GM15510 (cell line): ENCODE measurements at regions not wholly inside any gene's neighbourhood (a gene's known extent, or its start where the extent isn't known, plus 50 kb on each side); places are given as distances from the start of the nearest gene placed in this dataset.

ENCODE experiments used
- POLR2A ChIP-seq: IDR thresholded peaks from 3 replicates; pipeline ENCODE4 v1.6.1; 2011; ENCODE audit warnings: borderline replicate concordance; ENCODE audit not compliant: insufficient read length; ENCODE audit errors: extremely low read depth

GRCh38 chr4:38577462-38577861 lies 86.5 kb upstream of the KLF3 start:
- no peak for TF ChIP-seq POLR2A

- TF ChIP-seq POLR2A, result no peak
These were observed 82.4 kb upstream of the KLF3 start for GRCh38 chr4:38581426-38582106.

GRCh38 chr4:38582445-38582844 lies 81.6 kb upstream of the KLF3 start:
- no peak for TF ChIP-seq POLR2A

- no peak for TF ChIP-seq POLR2A
These were observed 81.0 kb upstream of the KLF3 start for GRCh38 chr4:38582889-38583470.

- no peak for TF ChIP-seq POLR2A
These were observed 78.1 kb upstream of the KLF3 start for GRCh38 chr4:38585871-38586270.

GRCh38 chr4:38587106-38587505 lies 76.9 kb upstream of the KLF3 start:
- no peak for TF ChIP-seq POLR2A

GRCh38 chr4:38590046-38590445 lies 74.0 kb upstream of the KLF3 start:
- TF ChIP-seq POLR2A, result no peak

- TF ChIP-seq POLR2A, result no peak
These were observed 72.2 kb upstream of the KLF3 start for GRCh38 chr4:38591617-38592337.

GRCh38 chr4:38598489-38598888 lies 65.5 kb upstream of the KLF3 start:
- no peak for TF ChIP-seq POLR2A

- no peak for TF ChIP-seq POLR2A
These were observed 63.4 kb upstream of the KLF3 start for GRCh38 chr4:38600575-38600974.

- TF ChIP-seq POLR2A, result no peak
These were observed 62.6 kb upstream of the KLF3 start for GRCh38 chr4:38601244-38601915.

- no peak for TF ChIP-seq POLR2A
These were observed 62.1 kb upstream of the KLF3 start for GRCh38 chr4:38601916-38602291.

- no peak for TF ChIP-seq POLR2A
These were observed 60.3 kb upstream of the KLF3 start for GRCh38 chr4:38603652-38604051.

GRCh38 chr4:38605181-38605752 lies 58.7 kb upstream of the KLF3 start:
- TF ChIP-seq POLR2A, result no peak
